GM12878 (cell line): ENCODE measurements at regions not wholly inside any gene's neighbourhood (a gene's known extent, or its start where the extent isn't known, plus 50 kb on each side); places are given as distances from the start of the nearest gene placed in this dataset.

Experiments used
- ATAC-seq: fragments of 200-7000 bp; cut with Tn5 transposase; 3 replicates; pipeline ENCODE4 v1.9.1; 2020; ENCODE audit warnings: mild to moderate bottlenecking, moderate library complexity
- BruUV-seq: library from RNA; stranded (reverse); fragments of 400-500 nt; replicated peaks from 2 replicates; lab custom pipeline; 2021; lab: Mats Ljungman, UMichigan
- CTCF ChIA-PET: fragments of 300-600 bp; sonication (Branson Sonifier 250); formaldehyde crosslinking; extraction: SDS; loops from one replicate; lab custom pipeline; 2021; ENCODE audit warnings: inconsistent platforms; lab: Yijun Ruan, JAX
- POLR2A ChIA-PET: fragments of 350-600 bp; formaldehyde crosslinking; extraction: SDS; loops from one replicate; lab custom pipeline; 2021; ENCODE audit warnings: inconsistent platforms; lab: Charles Lee
- RAD21 ChIA-PET: fragments of 300-600 bp; sonication (Branson Sonifier 250); formaldehyde crosslinking; loops from one replicate; lab custom pipeline; 2023; ENCODE audit warnings: antibody characterized with exemption; ENCODE audit not compliant: unreplicated experiment; lab: Charles Lee
- SMC1A ChIA-PET: fragments of 300-600 bp; sonication (Branson Sonifier 250); formaldehyde crosslinking; loops from one replicate; lab custom pipeline; 2023; ENCODE audit not compliant: unreplicated experiment, uncharacterized antibody; lab: Charles Lee
- DNase-seq: peaks from one replicate; pipeline ENCODE4 v3.0.0-alpha.2; 2011; ENCODE audit warnings: low read depth, low spot score
- FAIRE-seq: peaks from 3 replicates; lab custom pipeline; 2011; peaks lifted over from hg19 to GRCh38; lab: Jason Lieb, UNC
- H2AFZ ChIP-seq: 2 replicates; pipeline ENCODE4 v1.6.0; 2011; ENCODE audit warnings: low read depth, low read length, control low read depth; ENCODE audit not compliant: control insufficient read depth
- H3K27ac ChIP-seq: 2 replicates; pipeline ENCODE4 v1.5.1; 2011; ENCODE audit warnings: control low read depth; ENCODE audit not compliant: control insufficient read depth, insufficient read depth
- H3K27me3 ChIP-seq, 2 experiments: replicated peaks in 1 of 2; 2 replicates each; pipeline versions ENCODE4 v1.6.0 to v1.6.1; 2011; ENCODE audit warnings: low read length in 1 of 2; ENCODE audit not compliant: control insufficient read depth in 2 of 2, insufficient read depth in 2 of 2
- H3K36me3 ChIP-seq, 2 experiments: 2 replicates each; pipeline ENCODE4 v1.5.1; 2011; ENCODE audit warnings: low read length in 1 of 2; ENCODE audit not compliant: control insufficient read depth in 2 of 2, insufficient read depth in 2 of 2
- H3K4me1 ChIP-seq: 2 replicates; pipeline ENCODE4 v1.6.1; 2011; ENCODE audit warnings: mild to moderate bottlenecking, low read length, moderate library complexity, mixed read lengths; ENCODE audit not compliant: control insufficient read depth, insufficient read depth
- H3K4me2 ChIP-seq: 2 replicates; pipeline ENCODE4 v1.6.0; 2011; ENCODE audit warnings: control low read depth; ENCODE audit not compliant: control insufficient read depth, insufficient read depth
- H3K4me3 ChIP-seq: fragments of 200-600 bp; sonication (generic); 2 replicates; pipeline ENCODE4 v1.5.1; 2016
- H3K79me2 ChIP-seq: 2 replicates; pipeline ENCODE4 v1.6.0; 2011; ENCODE audit warnings: low read length; ENCODE audit not compliant: control insufficient read depth, insufficient read depth
- H3K9ac ChIP-seq: 2 replicates; pipeline ENCODE4 v1.8.0; 2011; ENCODE audit warnings: low read length, control low read depth, mixed read lengths; ENCODE audit not compliant: control insufficient read depth, insufficient read depth
- H3K9me3 ChIP-seq: replicated peaks from 3 replicates; pipeline ENCODE4 v1.5.1; 2011; ENCODE audit warnings: mild to moderate bottlenecking, low read length; ENCODE audit not compliant: control insufficient read depth, insufficient read depth
- H4K20me1 ChIP-seq: 2 replicates; pipeline ENCODE4 v1.6.0; 2011; ENCODE audit not compliant: control insufficient read depth, insufficient read depth
- ASH2L ChIP-seq: fragments of 300-600, 200-600 bp; sonication (generic); IDR thresholded peaks from 2 replicates; pipeline ENCODE4 v1.6.1; 2017; ENCODE audit warnings: low read depth, mild to moderate bottlenecking, borderline replicate concordance
- KLF5 ChIP-seq: fragments of 450-650 bp; IDR thresholded peaks from 2 replicates; pipeline ENCODE4 v1.6.1; 2014; ENCODE audit warnings: mild to moderate bottlenecking; ENCODE audit not compliant: partially characterized antibody
- MXI1 ChIP-seq: fragments of 150-350 bp; IDR thresholded peaks from 2 replicates; pipeline ENCODE4 v1.6.1; 2011; ENCODE audit warnings: low read depth, mild to moderate bottlenecking, inconsistent platforms, low read length, improper control_type of control experiment
- MYB ChIP-seq: fragments of 150-350 bp; IDR thresholded peaks from 2 replicates; pipeline ENCODE4 v1.6.1; 2014; ENCODE audit warnings: mild to moderate bottlenecking, low read depth, low read length, borderline replicate concordance
- NFYB ChIP-seq: IDR thresholded peaks from 2 replicates; pipeline ENCODE4 v1.6.1; 2011; ENCODE audit warnings: low read depth, mild to moderate bottlenecking, low read length, improper control_type of control experiment, moderate library complexity; ENCODE audit not compliant: insufficient read depth
- RB1 ChIP-seq: fragments of 450-650 bp; formaldehyde crosslinking; IDR thresholded peaks from 2 replicates; pipeline ENCODE4 v1.6.1; 2017; ENCODE audit warnings: mild to moderate bottlenecking, borderline replicate concordance
- RELA ChIP-seq: fragments of 450-650 bp; IDR thresholded peaks from 2 replicates; pipeline ENCODE4 v1.8.0; 2014; ENCODE audit warnings: borderline replicate concordance; ENCODE audit not compliant: partially characterized antibody
- RUNX3 ChIP-seq: IDR thresholded peaks from 2 replicates; pipeline ENCODE4 v1.6.1; 2012; ENCODE audit warnings: low read length, inconsistent platforms
- SMC3 ChIP-seq: IDR thresholded peaks from 2 replicates; pipeline ENCODE4 v1.6.1; 2011; ENCODE audit warnings: low read length, improper control_type of control experiment, borderline replicate concordance
- SP1 ChIP-seq: IDR thresholded peaks from one replicate; pipeline ENCODE4 v1.6.1; 2011; ENCODE audit warnings: low read depth, low read length
- SPI1 ChIP-seq: IDR thresholded peaks from 2 replicates; pipeline ENCODE4 v1.6.1; 2011; ENCODE audit warnings: low read depth, mild to moderate bottlenecking, low read length, moderate library complexity, borderline replicate concordance; ENCODE audit not compliant: insufficient read depth
- TAF1 ChIP-seq: IDR thresholded peaks from 2 replicates; pipeline ENCODE4 v1.6.1; 2011; ENCODE audit warnings: mild to moderate bottlenecking, low read depth, low read length, borderline replicate concordance
- TCF3 ChIP-seq: IDR thresholded peaks from 2 replicates; pipeline ENCODE4 v1.6.1; 2012; ENCODE audit warnings: low read depth, mild to moderate bottlenecking, low read length, borderline replicate concordance; ENCODE audit not compliant: insufficient read depth
- ZNF274 ChIP-seq: IDR thresholded peaks from one replicate; pipeline ENCODE4 v1.8.0; 2011; ENCODE audit not compliant: insufficient read length, insufficient read depth
- WGBS: methylation state at CpG from one replicate; pipeline ENCODE4 v1.1.6; 2016; ENCODE audit warnings: low lambda C conversion rate; ENCODE audit not compliant: insufficient replicate concordance, insufficient coverage; ENCODE audit errors: missing lambda C conversion rate; 5-methylcytosine and 5-hydroxymethylcytosine counted together
- in situ Hi-C: fragments of 300-500 bp; cut with MboI; formaldehyde crosslinking; loops from 9 replicates; pipeline ENCODE4 v1.14.3; 2018; ENCODE audit warnings: mixed read lengths
- intact Hi-C: fragments of 100-400 bp; cut with micrococcal nuclease; formaldehyde crosslinking; loops from one replicate; pipeline ENCODE4 v1.14.2; 2022; ENCODE audit not compliant: unreplicated experiment
- TF ChIP-seq, protein P1 (sequence below): fragments of 450-650 bp; conservative IDR thresholded peaks from 2 replicates; pipeline ENCODE4 v1.6.1; 2017; ENCODE audit warnings: mild to moderate bottlenecking, moderate library complexity
- TF ChIP-seq, protein P2 (sequence below): IDR thresholded peaks from 2 replicates; pipeline ENCODE4 v1.6.1; 2012; ENCODE audit warnings: low read depth, low read length, improper control_type of control experiment

GRCh38 chr5:120926471-120926870 lies 462.4 kb downstream of the PRR16 start:
- DNase-seq (no peak), FAIRE-seq (no peak), ATAC-seq (no peak)
- ChIA-PET POLR2A (no interaction called here), CTCF (no interaction called here), SMC1A (no interaction called here), RAD21 (no interaction called here)
- H2AFZ ChIP-seq = no peak overlapping the region
- no peaks in the 10 kb centered on the region for H4K20me1 ChIP-seq
- H3K4me2 ChIP-seq = no peak overlapping the region
- H3K79me2 ChIP-seq = no peaks in the 10 kb centered on the region
- no peaks in the 10 kb centered on the region for H3K27me3 ChIP-seq
- H3K27ac ChIP-seq = no peak overlapping the region
- no peak for TF ChIP-seq TAF1
- TF ChIP-seq ASH2L = no peak
- no peak for TF ChIP-seq MYB
- TF ChIP-seq, protein P1, sequence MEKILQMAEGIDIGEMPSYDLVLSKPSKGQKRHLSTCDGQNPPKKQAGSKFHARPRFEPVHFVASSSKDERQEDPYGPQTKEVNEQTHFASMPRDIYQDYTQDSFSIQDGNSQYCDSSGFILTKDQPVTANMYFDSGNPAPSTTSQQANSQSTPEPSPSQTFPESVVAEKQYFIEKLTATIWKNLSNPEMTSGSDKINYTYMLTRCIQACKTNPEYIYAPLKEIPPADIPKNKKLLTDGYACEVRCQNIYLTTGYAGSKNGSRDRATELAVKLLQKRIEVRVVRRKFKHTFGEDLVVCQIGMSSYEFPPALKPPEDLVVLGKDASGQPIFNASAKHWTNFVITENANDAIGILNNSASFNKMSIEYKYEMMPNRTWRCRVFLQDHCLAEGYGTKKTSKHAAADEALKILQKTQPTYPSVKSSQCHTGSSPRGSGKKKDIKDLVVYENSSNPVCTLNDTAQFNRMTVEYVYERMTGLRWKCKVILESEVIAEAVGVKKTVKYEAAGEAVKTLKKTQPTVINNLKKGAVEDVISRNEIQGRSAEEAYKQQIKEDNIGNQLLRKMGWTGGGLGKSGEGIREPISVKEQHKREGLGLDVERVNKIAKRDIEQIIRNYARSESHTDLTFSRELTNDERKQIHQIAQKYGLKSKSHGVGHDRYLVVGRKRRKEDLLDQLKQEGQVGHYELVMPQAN = no peak
- no peak for TF ChIP-seq KLF5
- TF ChIP-seq TCF3 = no peak
- TF ChIP-seq SMC3 = no peak
- TF ChIP-seq RELA = no peak
- no peak for TF ChIP-seq SP1
- no peak for TF ChIP-seq NFYB
- TF ChIP-seq RUNX3 = no peak
- TF ChIP-seq RB1 = no peak
- TF ChIP-seq ZNF274 = no peak
- no peak for TF ChIP-seq SPI1
- TF ChIP-seq, protein P2, sequence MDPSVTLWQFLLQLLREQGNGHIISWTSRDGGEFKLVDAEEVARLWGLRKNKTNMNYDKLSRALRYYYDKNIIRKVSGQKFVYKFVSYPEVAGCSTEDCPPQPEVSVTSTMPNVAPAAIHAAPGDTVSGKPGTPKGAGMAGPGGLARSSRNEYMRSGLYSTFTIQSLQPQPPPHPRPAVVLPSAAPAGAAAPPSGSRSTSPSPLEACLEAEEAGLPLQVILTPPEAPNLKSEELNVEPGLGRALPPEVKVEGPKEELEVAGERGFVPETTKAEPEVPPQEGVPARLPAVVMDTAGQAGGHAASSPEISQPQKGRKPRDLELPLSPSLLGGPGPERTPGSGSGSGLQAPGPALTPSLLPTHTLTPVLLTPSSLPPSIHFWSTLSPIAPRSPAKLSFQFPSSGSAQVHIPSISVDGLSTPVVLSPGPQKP = no peak
- no peak for TF ChIP-seq MXI1
- no peaks in the 10 kb centered on the region for H3K9me3 ChIP-seq
- no TSS peak for BruUV-seq
- 44% methylated on average over 1 of the region's 1 CpG for WGBS
- H3K4me3 ChIP-seq = no peak overlapping the region
- intact Hi-C loops (no loop called here), in situ Hi-C loops (no loop called here)
- no peak overlapping the region for H3K9ac ChIP-seq
- no peaks in the 10 kb centered on the region for H3K36me3 ChIP-seq
- no peaks in the 10 kb centered on the region for H3K4me1 ChIP-seq
